ENCODE measurements at regions not wholly inside any gene's neighbourhood (a gene's known extent, or its start where the extent isn't known, plus 50 kb on each side); places are given as distances from the start of the nearest gene placed in this dataset.

DNA sequence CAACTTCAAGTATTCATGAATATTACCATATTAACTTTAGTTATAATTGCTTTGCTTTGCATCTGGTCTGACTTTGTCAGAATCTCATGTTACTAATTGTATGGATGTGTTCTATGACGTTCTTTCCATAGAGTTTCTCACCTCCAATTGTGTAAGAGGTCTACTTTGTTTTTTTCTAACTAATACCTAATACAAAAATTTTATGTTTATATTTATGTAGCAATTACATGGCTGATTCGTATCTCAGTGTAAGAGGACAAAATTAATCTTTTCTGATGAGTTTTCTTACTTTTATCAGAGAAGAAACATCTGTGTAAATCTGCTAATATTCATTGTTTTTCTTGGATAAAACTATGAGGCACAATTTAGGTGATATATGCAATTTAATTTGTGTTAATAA, 224.8 kb upstream of the B3GALT2 start:
- no peak for TF ChIP-seq POLR2A (IDR thresholded peaks at IDR 0.05)
- TF ChIP-seq, protein P1, sequence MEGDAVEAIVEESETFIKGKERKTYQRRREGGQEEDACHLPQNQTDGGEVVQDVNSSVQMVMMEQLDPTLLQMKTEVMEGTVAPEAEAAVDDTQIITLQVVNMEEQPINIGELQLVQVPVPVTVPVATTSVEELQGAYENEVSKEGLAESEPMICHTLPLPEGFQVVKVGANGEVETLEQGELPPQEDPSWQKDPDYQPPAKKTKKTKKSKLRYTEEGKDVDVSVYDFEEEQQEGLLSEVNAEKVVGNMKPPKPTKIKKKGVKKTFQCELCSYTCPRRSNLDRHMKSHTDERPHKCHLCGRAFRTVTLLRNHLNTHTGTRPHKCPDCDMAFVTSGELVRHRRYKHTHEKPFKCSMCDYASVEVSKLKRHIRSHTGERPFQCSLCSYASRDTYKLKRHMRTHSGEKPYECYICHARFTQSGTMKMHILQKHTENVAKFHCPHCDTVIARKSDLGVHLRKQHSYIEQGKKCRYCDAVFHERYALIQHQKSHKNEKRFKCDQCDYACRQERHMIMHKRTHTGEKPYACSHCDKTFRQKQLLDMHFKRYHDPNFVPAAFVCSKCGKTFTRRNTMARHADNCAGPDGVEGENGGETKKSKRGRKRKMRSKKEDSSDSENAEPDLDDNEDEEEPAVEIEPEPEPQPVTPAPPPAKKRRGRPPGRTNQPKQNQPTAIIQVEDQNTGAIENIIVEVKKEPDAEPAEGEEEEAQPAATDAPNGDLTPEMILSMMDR (IDR thresholded peaks at IDR 0.05) = no peak
